Hypothalamus (tissue), 51 donors: ENCODE measurements at regions not wholly inside any gene's neighbourhood (a gene's known extent, or its start where the extent isn't known, plus 50 kb on each side); places are given as distances from the start of the nearest gene placed in this dataset.

Source experiments
- DNase-seq, 51 donors: peaks; one replicate each; lab custom pipeline; 2025; lab: John Stamatoyannopoulos, UW

- DNase-seq = no peak
Observed at GRCh38 chr11:114857281-114857680, 179.0 kb downstream of the NXPE2 start.

GRCh38 chr11:114864896-114865295 lies 186.6 kb downstream of the NXPE2 start:
- DNase-seq = no peak

GRCh38 chr11:114876234-114876633 lies 197.9 kb downstream of the NXPE2 start:
- DNase-seq = no peak

GRCh38 chr11:114877976-114878375 lies 199.6 kb downstream of the NXPE2 start:
- DNase-seq = no peak

- DNase-seq = no peak
Observed at GRCh38 chr11:114880442-114880841, 202.1 kb downstream of the NXPE2 start.

GRCh38 chr11:114883472-114883871 lies 205.1 kb downstream of the NXPE2 start:
- no peak for DNase-seq

GRCh38 chr11:114886644-114887265 lies 208.4 kb downstream of the NXPE2 start:
- DNase-seq = no peak

GRCh38 chr11:114889594-114890011 lies 211.3 kb downstream of the NXPE2 start:
- DNase-seq = no peak

- no peak for DNase-seq
Observed at GRCh38 chr11:114890038-114890437, 211.7 kb downstream of the NXPE2 start.

GRCh38 chr11:114891911-114892310 lies 213.6 kb downstream of the NXPE2 start:
- DNase-seq = no peak

GRCh38 chr11:114892381-114893197 lies 214.3 kb downstream of the NXPE2 start:
- no peak for DNase-seq

- DNase-seq = no peak
Observed at GRCh38 chr11:114893329-114893728, 215.0 kb downstream of the NXPE2 start.

- DNase-seq = no peak
Observed at GRCh38 chr11:114896594-114896993, 218.3 kb downstream of the NXPE2 start.

GRCh38 chr11:114909866-114910265 lies 231.5 kb downstream of the NXPE2 start:
- DNase-seq = no peak

- no peak for DNase-seq
Observed at GRCh38 chr11:114912826-114913225, 234.5 kb downstream of the NXPE2 start.

- no peak for DNase-seq
Observed at GRCh38 chr11:114914231-114915005, 236.1 kb downstream of the NXPE2 start.

GRCh38 chr11:114915871-114916805 lies 237.8 kb downstream of the NXPE2 start:
- no peak for DNase-seq

GRCh38 chr11:114918286-114918685 lies 240.0 kb downstream of the NXPE2 start:
- no peak for DNase-seq

- DNase-seq = no peak
Observed at GRCh38 chr11:114921697-114922096, 243.4 kb downstream of the NXPE2 start.

GRCh38 chr11:114924042-114924441 lies 245.7 kb downstream of the NXPE2 start:
- DNase-seq = no peak
